ENCODE measurements at regions not wholly inside any gene's neighbourhood (a gene's known extent, or its start where the extent isn't known, plus 50 kb on each side); places are given as distances from the start of the nearest gene placed in this dataset.

DNA sequence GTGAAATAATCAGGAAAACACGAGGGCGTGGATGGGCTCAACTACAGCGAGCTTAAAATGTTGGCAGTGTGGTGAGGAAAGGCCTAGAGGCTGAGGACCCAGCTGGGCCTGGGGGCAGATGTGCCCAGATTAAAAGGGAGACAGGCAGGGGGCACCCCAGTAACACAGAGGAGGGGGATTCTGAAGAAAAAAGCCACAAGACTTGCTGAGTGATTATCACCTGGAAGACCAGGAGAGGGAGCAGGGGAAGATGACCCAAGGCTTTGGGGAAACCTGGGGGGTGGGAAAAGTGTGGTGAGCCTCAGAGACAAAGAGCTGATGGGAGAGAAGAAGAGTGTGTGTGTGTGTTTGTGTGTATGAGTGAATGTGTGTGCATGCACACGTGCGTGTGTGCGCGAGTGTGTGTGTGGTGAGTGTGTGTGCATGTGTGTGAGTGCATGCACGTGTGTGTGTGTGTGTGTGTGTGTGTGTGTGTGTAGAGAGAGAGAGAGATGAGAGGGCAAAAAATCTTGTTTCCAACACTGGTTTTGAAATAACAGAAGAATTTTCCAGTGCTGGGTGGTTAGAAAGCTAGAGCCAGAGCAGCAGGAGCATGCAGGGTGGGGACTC lies 500.5 kb downstream of the BUD13 start:
- Histone ChIP-seq H3K9ac (ENCODE audit: low read length) (no peak overlapping the region), H3K4me1 (ENCODE audit: control insufficient read depth, low read depth, low read length) (no peaks in the 10 kb centered on the region), H3K27me3 (ENCODE audit: control insufficient read depth, insufficient read depth, low read length) (no peaks in the 10 kb centered on the region), H3K4me3 (ENCODE audit: low read length) (no peak overlapping the region), H3K27ac (ENCODE audit: low read length) (no peak overlapping the region), H3K36me3 (ENCODE audit: control insufficient read depth, low read depth, low read length) (no peaks in the 10 kb centered on the region), H3K9me3 (ENCODE audit: control insufficient read depth, low read depth, low read length) (no peaks in the 10 kb centered on the region)

DNA sequence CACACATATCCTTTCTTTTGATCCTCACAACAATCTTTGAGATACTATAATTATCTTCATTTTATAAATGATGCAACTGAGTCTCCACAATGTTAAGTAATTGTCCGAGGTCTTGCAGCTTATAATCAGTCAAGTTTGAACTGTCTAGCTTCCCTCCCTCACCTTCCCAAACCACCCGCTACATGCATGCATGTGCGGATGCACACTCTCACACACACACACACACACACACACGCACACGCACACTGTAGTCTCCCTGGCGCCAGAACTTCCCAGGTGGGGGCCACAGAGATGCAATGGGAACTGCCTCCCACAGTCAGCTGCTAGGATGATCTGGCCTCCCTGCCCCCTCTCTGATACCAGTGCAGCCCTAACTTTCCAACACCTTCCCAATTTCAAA lies 501.3 kb downstream of the BUD13 start:
- no peak overlapping the region for H3K4me3 ChIP-seq (ENCODE audit: low read length)
- no peak overlapping the region for H3K9ac ChIP-seq (ENCODE audit: low read length)
- no peaks in the 10 kb centered on the region for H3K36me3 ChIP-seq (ENCODE audit: control insufficient read depth, low read depth, low read length)
- no peaks in the 10 kb centered on the region for H3K9me3 ChIP-seq (ENCODE audit: control insufficient read depth, low read depth, low read length)
- no peaks in the 10 kb centered on the region for H3K4me1 ChIP-seq (ENCODE audit: control insufficient read depth, low read depth, low read length)
- no peaks in the 10 kb centered on the region for H3K27me3 ChIP-seq (ENCODE audit: control insufficient read depth, insufficient read depth, low read length)
- H3K27ac ChIP-seq (ENCODE audit: low read length): no peak overlapping the region

DNA sequence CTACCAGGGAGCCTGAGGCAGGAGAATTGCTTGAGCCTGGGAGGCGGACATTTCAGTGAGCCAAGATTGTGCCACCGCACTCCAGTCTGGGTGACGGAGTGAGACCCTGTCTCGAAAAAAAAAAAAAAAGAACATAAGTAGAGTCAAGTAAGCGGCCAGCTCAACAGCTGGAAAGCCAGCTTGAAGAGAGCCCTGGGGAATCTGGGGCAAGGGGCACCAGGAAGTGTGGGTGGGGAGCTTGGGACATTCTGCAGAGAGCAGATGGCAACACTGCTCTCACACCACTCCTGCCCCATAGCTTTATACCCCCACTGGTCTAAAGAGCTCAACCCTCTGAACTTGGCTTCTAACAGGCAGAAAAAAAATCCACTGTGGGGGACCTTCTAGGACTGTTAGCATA lies 505.6 kb downstream of the BUD13 start:
- Histone ChIP-seq H3K4me1 (ENCODE audit: control insufficient read depth, low read depth, low read length) (peaks cover 5% of the 10 kb centered on the region), H3K27ac (ENCODE audit: low read length) (no peak overlapping the region), H3K4me3 (ENCODE audit: low read length) (no peak overlapping the region), H3K9me3 (ENCODE audit: control insufficient read depth, low read depth, low read length) (no peaks in the 10 kb centered on the region), H3K36me3 (ENCODE audit: control insufficient read depth, low read depth, low read length) (no peaks in the 10 kb centered on the region), H3K9ac (ENCODE audit: low read length) (no peak overlapping the region), H3K27me3 (ENCODE audit: control insufficient read depth, insufficient read depth, low read length) (no peaks in the 10 kb centered on the region)

DNA sequence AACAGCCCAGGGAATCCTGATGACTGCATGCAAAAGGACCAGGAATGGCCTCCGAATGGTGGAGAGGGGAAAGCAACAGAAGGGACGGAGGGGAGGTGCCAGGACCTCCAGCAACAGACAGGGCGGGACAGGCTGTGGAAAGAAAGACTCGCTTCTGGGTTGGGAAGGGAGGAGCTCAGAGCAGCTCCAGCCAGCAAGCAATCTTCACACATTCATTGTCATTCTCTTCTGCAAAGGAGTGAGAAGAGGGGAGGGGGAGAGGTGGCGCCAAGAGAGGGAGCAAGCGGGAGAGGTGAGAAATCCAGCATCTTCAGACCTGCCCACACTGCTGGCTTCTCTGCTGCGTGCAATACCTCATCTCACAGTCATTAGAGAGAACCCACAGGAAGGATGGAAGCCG lies 509.0 kb downstream of the BUD13 start:
- H3K9me3 ChIP-seq (ENCODE audit: control insufficient read depth, low read depth, low read length): no peaks in the 10 kb centered on the region
- H3K27me3 ChIP-seq (ENCODE audit: control insufficient read depth, insufficient read depth, low read length): no peaks in the 10 kb centered on the region
- H3K27ac ChIP-seq (ENCODE audit: low read length): no peak overlapping the region
- H3K4me1 ChIP-seq (ENCODE audit: control insufficient read depth, low read depth, low read length): peaks cover 5% of the 10 kb centered on the region
- H3K4me3 ChIP-seq (ENCODE audit: low read length): no peak overlapping the region
- H3K36me3 ChIP-seq (ENCODE audit: control insufficient read depth, low read depth, low read length): no peaks in the 10 kb centered on the region
- no peak overlapping the region for H3K9ac ChIP-seq (ENCODE audit: low read length)

DNA sequence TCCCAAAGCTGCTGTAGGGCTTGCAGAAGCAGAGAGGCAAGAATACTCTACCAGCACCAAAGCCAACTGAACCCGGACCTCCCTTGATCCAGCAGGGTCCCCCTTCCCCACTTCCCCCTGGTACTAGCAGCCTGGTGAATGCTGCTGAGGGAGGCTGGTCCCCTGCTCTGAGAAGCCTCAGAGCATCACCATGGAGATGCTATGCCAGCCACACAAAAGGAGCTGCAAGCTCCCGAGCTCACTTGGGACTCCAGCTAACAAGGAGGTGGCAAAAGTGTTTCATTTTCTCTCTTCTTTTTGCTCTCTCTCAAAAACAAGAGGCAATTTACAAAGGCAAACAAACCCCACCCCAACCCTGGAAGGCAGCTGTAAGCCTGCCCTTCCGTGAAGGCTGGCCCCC lies 509.8 kb downstream of the BUD13 start:
- Histone ChIP-seq H3K27ac (ENCODE audit: low read length) (no peak overlapping the region), H3K4me1 (ENCODE audit: control insufficient read depth, low read depth, low read length) (peaks cover 5% of the 10 kb centered on the region), H3K9ac (ENCODE audit: low read length) (no peak overlapping the region), H3K36me3 (ENCODE audit: control insufficient read depth, low read depth, low read length) (no peaks in the 10 kb centered on the region), H3K4me3 (ENCODE audit: low read length) (no peak overlapping the region), H3K27me3 (ENCODE audit: control insufficient read depth, insufficient read depth, low read length) (no peaks in the 10 kb centered on the region), H3K9me3 (ENCODE audit: control insufficient read depth, low read depth, low read length) (no peaks in the 10 kb centered on the region)

DNA sequence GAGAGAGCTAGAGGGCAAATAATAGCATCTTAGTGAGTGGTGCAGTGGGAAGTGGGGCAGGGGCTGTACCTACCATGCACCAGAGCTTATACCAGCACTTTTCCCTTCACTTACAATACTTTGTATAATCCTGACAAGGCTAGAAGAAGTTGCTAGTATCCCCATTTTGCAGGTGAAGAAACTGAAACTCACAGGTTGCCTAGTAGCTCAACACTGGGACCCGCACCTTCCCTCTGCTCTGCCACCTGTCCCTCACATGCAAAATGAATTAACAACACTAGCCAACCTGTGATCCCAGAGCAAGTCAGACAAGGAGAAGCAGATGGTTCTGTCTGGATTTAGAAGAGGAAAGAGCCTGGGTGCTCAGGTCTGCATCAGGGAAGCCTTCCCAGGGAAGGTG lies 510.4 kb downstream of the BUD13 start:
- H3K36me3 ChIP-seq (ENCODE audit: control insufficient read depth, low read depth, low read length): no peaks in the 10 kb centered on the region
- no peak overlapping the region for H3K27ac ChIP-seq (ENCODE audit: low read length)
- H3K27me3 ChIP-seq (ENCODE audit: control insufficient read depth, insufficient read depth, low read length): no peaks in the 10 kb centered on the region
- H3K4me1 ChIP-seq (ENCODE audit: control insufficient read depth, low read depth, low read length): peaks cover 5% of the 10 kb centered on the region
- no peak overlapping the region for H3K9ac ChIP-seq (ENCODE audit: low read length)
- no peaks in the 10 kb centered on the region for H3K9me3 ChIP-seq (ENCODE audit: control insufficient read depth, low read depth, low read length)
- no peak overlapping the region for H3K4me3 ChIP-seq (ENCODE audit: low read length)

DNA sequence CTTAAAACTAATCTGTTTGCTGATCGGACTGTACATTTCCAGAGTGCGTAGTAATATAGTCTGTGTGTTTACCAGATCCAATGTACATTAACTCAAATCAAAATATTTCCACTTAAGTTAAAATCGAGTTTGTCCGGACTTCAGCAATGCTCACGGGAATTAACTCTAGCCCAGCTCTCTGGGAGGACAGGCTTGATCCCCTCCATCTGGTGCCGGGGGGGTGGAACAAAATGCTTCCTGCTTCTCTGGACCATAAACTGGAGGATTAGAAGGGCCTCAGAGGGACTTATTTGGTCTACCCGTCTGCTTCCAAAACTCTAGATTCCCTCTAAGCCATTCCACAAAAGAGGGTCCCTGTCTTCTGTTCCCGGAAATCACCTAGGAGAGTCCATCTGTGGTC lies 511.2 kb downstream of the BUD13 start:
- Histone ChIP-seq H3K9ac (ENCODE audit: low read length) (no peak overlapping the region), H3K36me3 (ENCODE audit: control insufficient read depth, low read depth, low read length) (no peaks in the 10 kb centered on the region), H3K27ac (ENCODE audit: low read length) (no peak overlapping the region), H3K4me3 (ENCODE audit: low read length) (no peak overlapping the region), H3K27me3 (ENCODE audit: control insufficient read depth, insufficient read depth, low read length) (no peaks in the 10 kb centered on the region), H3K4me1 (ENCODE audit: control insufficient read depth, low read depth, low read length) (peaks cover 10% of the 10 kb centered on the region), H3K9me3 (ENCODE audit: control insufficient read depth, low read depth, low read length) (no peaks in the 10 kb centered on the region)

DNA sequence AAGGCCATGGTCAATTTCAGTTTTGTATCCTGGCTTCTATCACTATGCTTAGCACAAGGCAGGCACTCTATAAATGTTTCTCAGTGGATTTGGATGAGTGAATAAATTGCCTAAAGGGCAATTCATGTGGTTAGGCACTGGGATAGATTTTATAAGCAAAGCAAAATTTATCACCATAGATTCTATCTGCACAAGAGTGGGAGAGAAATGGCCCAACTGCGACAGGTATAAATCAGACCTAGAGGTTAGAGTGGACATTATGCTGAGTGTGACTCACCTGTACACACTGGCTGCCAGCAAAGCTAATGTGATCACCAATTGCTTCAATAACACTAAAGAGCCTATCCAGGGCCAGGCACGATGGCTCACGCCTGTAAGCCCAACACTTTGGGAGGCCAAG lies 514.0 kb downstream of the BUD13 start:
- no peak overlapping the region for H3K27ac ChIP-seq (ENCODE audit: low read length)

DNA sequence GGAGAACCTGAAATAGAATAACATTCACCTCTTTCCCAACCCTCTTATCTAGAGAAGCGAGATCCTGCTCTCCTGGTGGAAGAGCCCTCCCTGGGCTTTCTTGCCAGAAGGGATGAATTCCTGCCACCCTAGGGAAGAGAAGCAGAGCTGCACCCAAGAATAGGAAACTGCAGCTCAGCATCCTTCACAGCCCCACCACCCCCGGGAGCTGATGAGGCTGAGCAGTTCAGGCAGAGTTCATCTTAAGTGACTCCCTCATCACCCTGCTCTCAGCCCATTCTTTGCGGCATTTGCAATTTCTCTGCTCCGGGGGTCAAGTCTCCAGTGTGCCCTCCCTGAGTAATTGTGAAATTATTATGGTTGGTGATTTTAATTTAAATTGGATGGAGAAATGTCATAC lies 514.9 kb downstream of the BUD13 start:
- Histone ChIP-seq H3K27me3 (ENCODE audit: control insufficient read depth, insufficient read depth, low read length) (no peaks in the 10 kb centered on the region), H3K4me1 (ENCODE audit: control insufficient read depth, low read depth, low read length) (peaks cover 4% of the 10 kb centered on the region), H3K4me3 (ENCODE audit: low read length) (no peak overlapping the region), H3K36me3 (ENCODE audit: control insufficient read depth, low read depth, low read length) (no peaks in the 10 kb centered on the region), H3K9me3 (ENCODE audit: control insufficient read depth, low read depth, low read length) (no peaks in the 10 kb centered on the region), H3K27ac (ENCODE audit: low read length) (no peak overlapping the region), H3K9ac (ENCODE audit: low read length) (no peak overlapping the region)

More for the DNA sequence above, 514.0 kb downstream of the BUD13 start:
- no peaks in the 10 kb centered on the region for H3K27me3 ChIP-seq (ENCODE audit: control insufficient read depth, insufficient read depth, low read length)
- no peak overlapping the region for H3K4me3 ChIP-seq (ENCODE audit: low read length)
- H3K36me3 ChIP-seq (ENCODE audit: control insufficient read depth, low read depth, low read length): no peaks in the 10 kb centered on the region
- no peaks in the 10 kb centered on the region for H3K9me3 ChIP-seq (ENCODE audit: control insufficient read depth, low read depth, low read length)
- H3K4me1 ChIP-seq (ENCODE audit: control insufficient read depth, low read depth, low read length): peaks cover 10% of the 10 kb centered on the region
- H3K9ac ChIP-seq (ENCODE audit: low read length): no peak overlapping the region

DNA sequence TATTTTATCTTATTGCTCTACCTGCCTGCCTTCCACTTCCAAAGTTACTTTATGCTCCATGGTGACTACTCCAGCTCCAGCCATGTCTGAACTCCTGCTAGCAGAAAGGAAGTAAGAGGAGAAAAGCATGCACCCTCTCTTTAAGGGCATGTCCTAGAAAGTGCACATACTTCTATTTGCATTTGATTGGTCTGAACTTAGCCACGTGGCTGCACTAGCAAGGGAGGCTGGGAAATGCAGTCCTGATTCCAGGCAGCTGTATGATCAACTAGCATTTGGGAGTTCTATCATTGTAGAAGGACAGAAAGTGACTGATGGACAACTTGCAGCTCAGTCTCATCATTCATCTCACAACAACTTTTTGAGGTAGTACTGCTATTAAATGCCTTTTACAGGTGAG lies 515.7 kb downstream of the BUD13 start:
- Histone ChIP-seq H3K36me3 (ENCODE audit: control insufficient read depth, low read depth, low read length) (no peaks in the 10 kb centered on the region), H3K27ac (ENCODE audit: low read length) (no peak overlapping the region), H3K9me3 (ENCODE audit: control insufficient read depth, low read depth, low read length) (no peaks in the 10 kb centered on the region), H3K4me1 (ENCODE audit: control insufficient read depth, low read depth, low read length) (peaks cover 4% of the 10 kb centered on the region), H3K27me3 (ENCODE audit: control insufficient read depth, insufficient read depth, low read length) (no peaks in the 10 kb centered on the region), H3K4me3 (ENCODE audit: low read length) (no peak overlapping the region), H3K9ac (ENCODE audit: low read length) (no peak overlapping the region)

DNA sequence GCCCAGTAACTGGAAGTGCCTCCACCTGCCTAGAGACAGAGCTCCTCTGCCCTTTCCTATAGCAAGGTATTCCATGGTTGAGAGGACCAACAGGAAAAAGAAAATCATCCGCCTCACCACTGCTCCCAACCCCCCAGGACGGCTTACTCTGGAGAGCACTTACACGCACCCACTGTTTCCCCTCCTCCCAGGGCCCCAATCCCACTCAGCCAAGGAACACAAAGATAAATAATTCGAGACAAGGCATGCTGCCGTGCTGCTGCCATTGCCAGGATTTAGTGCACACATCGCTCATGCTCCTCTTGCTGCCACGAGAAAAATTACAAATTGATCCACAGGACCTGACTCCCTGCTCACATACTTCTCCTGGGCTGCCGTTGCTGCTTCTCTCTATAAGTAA lies 516.6 kb downstream of the BUD13 start:
- Histone ChIP-seq H3K27me3 (ENCODE audit: control insufficient read depth, insufficient read depth, low read length) (no peaks in the 10 kb centered on the region), H3K9me3 (ENCODE audit: control insufficient read depth, low read depth, low read length) (no peaks in the 10 kb centered on the region), H3K27ac (ENCODE audit: low read length) (no peak overlapping the region), H3K4me1 (ENCODE audit: control insufficient read depth, low read depth, low read length) (peaks cover 4% of the 10 kb centered on the region), H3K9ac (ENCODE audit: low read length) (no peak overlapping the region), H3K4me3 (ENCODE audit: low read length) (no peak overlapping the region), H3K36me3 (ENCODE audit: control insufficient read depth, low read depth, low read length) (no peaks in the 10 kb centered on the region)

DNA sequence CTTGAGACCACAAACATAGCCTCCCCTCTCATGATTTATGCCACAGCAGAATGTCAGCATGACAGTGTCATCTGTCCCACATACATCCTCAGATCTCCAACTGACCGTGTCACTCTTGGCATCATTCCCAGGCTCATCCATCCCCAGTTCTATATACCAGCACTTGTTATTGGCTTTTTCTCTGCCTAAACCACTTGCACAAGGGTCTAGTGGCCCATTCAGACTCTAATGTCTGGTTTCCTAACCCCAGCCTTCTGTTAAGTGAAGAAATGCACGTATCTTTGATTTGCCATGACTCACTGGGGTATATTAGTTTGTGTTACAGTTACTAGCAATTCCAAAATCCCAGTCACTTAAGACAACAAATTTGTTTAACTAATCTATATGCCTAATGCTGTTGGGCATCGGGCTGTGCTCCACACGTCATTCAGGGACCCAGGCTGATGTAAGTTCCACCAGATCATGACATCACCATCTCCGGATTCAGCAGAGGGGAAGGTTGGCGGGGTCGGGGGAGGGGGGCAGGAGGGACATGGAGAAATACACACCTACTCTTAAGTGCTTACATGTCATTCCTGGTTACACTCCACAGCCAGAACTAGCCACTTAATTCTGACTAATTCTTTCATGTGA lies 517.4 kb downstream of the BUD13 start:
- Histone ChIP-seq H3K27ac (ENCODE audit: low read length) (no peak overlapping the region), H3K4me1 (ENCODE audit: control insufficient read depth, low read depth, low read length) (peaks cover 4% of the 10 kb centered on the region), H3K9ac (ENCODE audit: low read length) (no peak overlapping the region), H3K27me3 (ENCODE audit: control insufficient read depth, insufficient read depth, low read length) (no peaks in the 10 kb centered on the region), H3K9me3 (ENCODE audit: control insufficient read depth, low read depth, low read length) (no peaks in the 10 kb centered on the region), H3K36me3 (ENCODE audit: control insufficient read depth, low read depth, low read length) (no peaks in the 10 kb centered on the region), H3K4me3 (ENCODE audit: low read length) (no peak overlapping the region)

All from iPS-18a (cell line).